Heart right ventricle (tissue), 16 donors: ENCODE measurements at regions not wholly inside any gene's neighbourhood (a gene's known extent, or its start where the extent isn't known, plus 50 kb on each side); places are given as distances from the start of the nearest gene placed in this dataset.

Experiments used
- ATAC-seq, 8 donors: fragments of 200-7000 bp; cut with Tn5 transposase; one replicate each; pipeline ENCODE4 v1.9.1; 2020; ENCODE audit warnings: mild to moderate bottlenecking in 8 of 8, moderate library complexity in 8 of 8, moderate number of reproducible peaks in 1 of 8
- DNase-seq, 2 donors: peaks; one replicate each; pipeline ENCODE4 v3.0.0-alpha.2; 2020
- H3K27ac ChIP-seq, 10 donors: fragments of 200-600 bp; sonication (generic) in 2 of 10; one replicate each; pipeline versions ENCODE4 v1.5.0 to v1.8.0; 2020 to 2022; ENCODE audit warnings: mild to moderate bottlenecking in 3 of 10
- H3K27me3 ChIP-seq, 7 donors: fragments of 200-600 bp; one replicate each; pipeline ENCODE4 v1.8.0; 2021 to 2022; ENCODE audit warnings: mild to moderate bottlenecking in 2 of 7
- H3K36me3 ChIP-seq, 9 donors: fragments of 200-600 bp; sonication (generic) in 1 of 9; one replicate each; pipeline versions ENCODE4 v1.5.0 to v1.8.0; 2020 to 2022; ENCODE audit warnings: mild to moderate bottlenecking in 2 of 9
- H3K4me1 ChIP-seq, 9 donors: fragments of 200-600 bp; sonication (generic) in 1 of 9; one replicate each; pipeline versions ENCODE4 v1.5.0 to v1.8.0; 2020 to 2022; ENCODE audit warnings: mild to moderate bottlenecking in 4 of 9
- H3K4me3 ChIP-seq, 10 donors: fragments of 200-600 bp; sonication (generic) in 2 of 10; one replicate each; pipeline versions ENCODE4 v1.5.0 to v1.8.0; 2020 to 2022; ENCODE audit warnings: mild to moderate bottlenecking in 7 of 10, moderate library complexity in 2 of 10
- H3K9me3 ChIP-seq, 11 donors: fragments of 200-600 bp in 10 of 11; sonication (generic) in 2 of 11; one replicate each; pipeline versions ENCODE4 v1.5.0 to v1.8.0; 2013 to 2022; ENCODE audit warnings: mild to moderate bottlenecking in 2 of 11, control low read depth in 1 of 11, moderate library complexity in 1 of 11
- CTCF ChIP-seq, 9 donors: fragments of 200-600 bp; sonication (generic) in 2 of 9; IDR thresholded peaks; one replicate each; pipeline versions ENCODE4 v1.5.0 to v1.8.0; 2021 to 2022; ENCODE audit warnings: antibody characterized with exemption in 9 of 9, mild to moderate bottlenecking in 5 of 9, moderate library complexity in 1 of 9
- WGBS, 2 donors: extraction: QIAGEN DNeasy Blood & Tissue Kit; methylation state at CpG; one replicate each; pipeline ENCODE4 v1.1.7; 2013; ENCODE audit warnings: inconsistent platforms in 1 of 2; 5-methylcytosine and 5-hydroxymethylcytosine counted together
- intact Hi-C, 10 donors: fragments of 100-400 bp; cut with DNase I; formaldehyde crosslinking; loops; one replicate each; pipeline versions ENCODE4 v1.11.1 to v1.14.2; 2022
- donor health status: Arrhythmogenic right ventricular cardiomyopathy.
- donor health status: ischemic (EF 13 %, LVEDD 7.1; RV severe dilation, severe dysfunction).
- donor health status: healthy with polysubstance abuse.
- donor health status: DM: no; HTN: yes; CAD: no.
- donor health status: DM: no; HTN: no; CAD: no.
- donor health status: ischemic (EF 25% LVEDD 6.9; RV normal size, moderate dysfunction).
- donor health status: ischemic (EF 25% LVEDD 5.7; RV mildly dilated, moderate dysfunction).
- donor health status: healthy.
- donor health status: DM: yes; HTN: yes; CAD: no.
- donor health status: Ischemic cardiomyopathy.
- donor health status: ischemic (EF 35%, LVEDD 5.7; RV mildly dilated, moderate dysfunction).
- donor health status: nonischemic (EF 11% LVEDD 7.7; RV severe dilation, severe dysfunction).
- donor health status: DM: yes; HTN: yes; CAD: no.
- donor health status: PGD.
- donor health status: ischemic (EF 29% LVEDD 5.4; RV normal size, mild dysfunction).
- donor health status: nonischemic (EF 23%, LVEDD 6.1; RV moderate dilation, normal function).

- DNase-seq (no peak), ATAC-seq (no peak)
- Histone ChIP-seq H3K4me1 (peaks cover 0 to 7% (median 0%) of the 10 kb centered on the region in 9 donors), H3K9me3 (no peaks in the 10 kb centered on the region), H3K4me3 (no peak overlapping the region), H3K27me3 (no peaks in the 10 kb centered on the region), H3K36me3 (no peaks in the 10 kb centered on the region), H3K27ac (no peak overlapping the region)
- intact Hi-C loops: loop anchor here in 6 of 10 donors (2.0 to 10.0 kb wide), 6 partner anchors 481 to 871 kb away; no protein-coding TSS in a partner anchor
- 95 to 97% methylated on average over 3 of the region's 3 CpGs for WGBS, 2 donors
- no peak for TF ChIP-seq CTCF (IDR thresholded peaks at IDR 0.05)
Observed at GRCh38 chr17:55843785-55844184, 92.9 kb downstream of the PCTP start.

DNA sequence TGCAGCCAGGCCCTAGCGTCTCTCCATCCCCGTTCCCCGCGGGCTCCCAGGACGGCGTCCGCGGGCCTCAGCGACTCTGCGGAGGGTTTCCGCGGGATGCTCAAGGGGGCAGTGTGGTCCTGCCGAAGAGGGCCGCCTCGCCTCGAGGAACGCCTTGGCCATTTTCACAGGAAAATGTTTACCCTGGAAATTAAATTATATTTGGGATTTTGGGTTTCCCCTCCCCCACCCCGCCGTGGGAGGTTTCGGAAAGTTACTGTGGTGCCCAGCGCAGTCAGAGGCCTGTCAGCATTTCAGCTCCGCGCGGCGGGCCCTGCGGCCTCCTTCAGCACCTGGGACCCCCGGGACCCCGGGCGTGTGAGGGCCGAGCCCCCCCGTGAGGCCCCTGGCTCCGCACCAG, 94.5 kb downstream of the PCTP start:
- peak in 8 of 9 donors; percentile 40 to 76 (median 60) for TF ChIP-seq CTCF (IDR thresholded peaks at IDR 0.05)
- Histone ChIP-seq H3K4me3 (peak overlapping the region in 7 of 10 donors; percentile 6 to 39 (median 36)), H3K27me3 (no peaks in the 10 kb centered on the region), H3K36me3 (no peaks in the 10 kb centered on the region), H3K9me3 (no peaks in the 10 kb centered on the region), H3K27ac (no peak overlapping the region), H3K4me1 (peaks cover 0 to 7% (median 0%) of the 10 kb centered on the region in 9 donors)
- DNase-seq (peak; percentile 37 to 51), ATAC-seq (peak; percentile 71 to 91 (median 84))
- intact Hi-C loops: loop anchor here in 7 of 10 donors (2.0 to 10.0 kb wide), 8 partner anchors 479 to 872 kb away; no protein-coding TSS in a partner anchor
- 6 to 7% methylated on average over 32 of the region's 32 CpGs for WGBS, 2 donors

DNA sequence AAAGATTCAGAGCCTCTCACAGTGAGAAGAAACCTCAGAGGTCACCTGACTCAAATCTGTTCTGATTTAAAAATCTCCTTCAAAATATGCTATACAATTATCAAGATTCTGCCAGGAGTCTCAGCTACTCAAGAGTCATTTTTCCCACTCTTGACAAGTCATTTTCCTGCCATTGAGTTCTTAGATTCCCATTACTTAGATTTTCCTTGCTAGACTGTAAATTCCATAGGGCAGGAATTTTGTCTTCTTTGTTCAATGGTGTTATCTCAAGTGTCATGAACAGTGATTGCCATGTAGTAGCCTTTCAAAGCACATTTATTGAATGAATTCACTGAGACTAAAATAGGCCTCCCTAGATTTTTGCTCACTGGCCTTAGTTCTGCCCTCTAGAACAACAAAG, 95.9 kb downstream of the PCTP start:
- Histone ChIP-seq H3K9me3 (no peaks in the 10 kb centered on the region), H3K27ac (no peak overlapping the region), H3K36me3 (no peaks in the 10 kb centered on the region), H3K27me3 (no peaks in the 10 kb centered on the region), H3K4me3 (no peak overlapping the region), H3K4me1 (peaks cover 0 to 7% (median 0%) of the 10 kb centered on the region in 9 donors)
- no peak for TF ChIP-seq CTCF (IDR thresholded peaks at IDR 0.05)
- intact Hi-C loops: loop anchor here in 7 of 10 donors (5.0 to 10.0 kb wide), 7 partner anchors 478 to 871 kb away; no protein-coding TSS in a partner anchor
- DNase-seq (no peak), ATAC-seq (no peak)

DNA sequence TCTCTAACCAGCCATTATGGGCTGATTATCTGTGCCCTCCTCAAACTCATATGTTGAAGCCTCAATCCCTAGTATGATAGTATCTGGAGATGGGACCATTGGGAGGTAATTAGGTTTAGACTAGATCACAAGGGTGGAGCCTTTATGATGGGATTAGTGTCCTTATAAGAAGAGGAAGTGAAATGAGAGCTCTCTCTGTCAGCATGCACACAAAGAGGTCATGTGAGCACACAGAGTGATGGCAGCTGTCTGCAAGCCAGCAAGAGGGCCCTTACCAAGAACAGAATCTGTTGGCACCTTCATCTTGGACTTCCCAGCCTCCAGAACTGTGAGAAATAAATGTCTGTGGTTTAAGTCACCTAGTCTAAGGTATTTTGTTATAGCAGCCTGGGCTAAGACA, 101.9 kb downstream of the PCTP start:
- no peak overlapping the region for H3K4me3 ChIP-seq
- no peak overlapping the region for H3K27ac ChIP-seq
- H3K36me3 ChIP-seq: no peaks in the 10 kb centered on the region
- peaks cover 0 to 5% (median 0%) of the 10 kb centered on the region in 7 donors for H3K27me3 ChIP-seq
- ATAC-seq: no peak
- intact Hi-C loops: loop anchor here in 2 of 10 donors (10.0 kb wide), 2 partner anchors 462 to 472 kb away; no protein-coding TSS in a partner anchor
- no peak for TF ChIP-seq CTCF (IDR thresholded peaks at IDR 0.05)
- H3K9me3 ChIP-seq: peaks cover 0 to 5% (median 0%) of the 10 kb centered on the region in 11 donors
- no peak for DNase-seq
- no peaks in the 10 kb centered on the region for H3K4me1 ChIP-seq
